ENCODE measurements at regions not wholly inside any gene's neighbourhood (a gene's known extent, or its start where the extent isn't known, plus 50 kb on each side); places are given as distances from the start of the nearest gene placed in this dataset.

GRCh38 chr3:127082066-127082465 lies 99.2 kb downstream of the PLXNA1 start:
- TF ChIP-seq CTCF (IDR thresholded peaks at IDR 0.05): no peak
- TF ChIP-seq EP300 (IDR thresholded peaks at IDR 0.05): no peak

Measured in ovary (tissue), 3 donors.